CD4-positive, alpha-beta T cell (primary cell): ENCODE measurements at regions not wholly inside any gene's neighbourhood (a gene's known extent, or its start where the extent isn't known, plus 50 kb on each side); places are given as distances from the start of the nearest gene placed in this dataset.

Source experiments
- ATAC-seq: fragments of 200-7000 bp; cut with Tn5 transposase; one replicate; pipeline ENCODE4 v1.10.0; 2022; ENCODE audit warnings: mild to moderate bottlenecking; ENCODE audit not compliant: poor library complexity
- CTCF ChIA-PET: fragments of 350-600 bp; sonication (Branson Sonifier 250); formaldehyde crosslinking; loops from one replicate; lab custom pipeline; 2021; ENCODE audit warnings: antibody characterized with exemption, inconsistent platforms; lab: Charles Lee
- POLR2A ChIA-PET: fragments of 350-600 bp; sonication (Branson Sonifier 250); formaldehyde crosslinking; loops from one replicate; lab custom pipeline; 2021; ENCODE audit warnings: antibody characterized with exemption, inconsistent platforms; lab: Charles Lee
- DNase-seq, 14 experiments: peaks; one replicate each; pipeline ENCODE4 v3.0.0-alpha.2; 2013 to 2020; ENCODE audit warnings: mixed read lengths in 2 of 14
- H3K27ac ChIP-seq, 2 donors: one replicate each; pipeline versions ENCODE4 v1.5.1 to v1.7.0; 2013; ENCODE audit warnings: low read length in 2 of 2, low read depth in 1 of 2, mild to moderate bottlenecking in 1 of 2
- H3K27me3 ChIP-seq, 2 experiments: 1 replicate in 1 of 2; 2 replicates in 1 of 2; pipeline versions ENCODE4 v1.6.1 to v1.7.0; 2013; ENCODE audit warnings: low read length in 2 of 2, control low read depth in 1 of 2, mild to moderate bottlenecking in 1 of 2, moderate library complexity in 1 of 2; ENCODE audit not compliant: insufficient read depth in 2 of 2, control insufficient read depth in 1 of 2
- H3K36me3 ChIP-seq: one replicate; pipeline ENCODE4 v1.6.1; 2013; ENCODE audit warnings: low read length, control low read depth; ENCODE audit not compliant: insufficient read depth
- H3K4me1 ChIP-seq: one replicate; pipeline ENCODE4 v1.6.1; 2013; ENCODE audit warnings: low read length, control low read depth; ENCODE audit not compliant: insufficient read depth
- H3K4me3 ChIP-seq: one replicate; pipeline ENCODE4 v1.5.1; 2013; ENCODE audit warnings: mild to moderate bottlenecking, low read length, moderate library complexity
- H3K9me3 ChIP-seq, 2 experiments: 1 replicate in 1 of 2; 2 replicates in 1 of 2; pipeline versions ENCODE4 v1.6.1 to v1.7.0; 2013; ENCODE audit warnings: low read length in 2 of 2, mild to moderate bottlenecking in 2 of 2, control low read depth in 1 of 2, moderate library complexity in 1 of 2; ENCODE audit not compliant: control insufficient read depth in 1 of 2, insufficient read depth in 1 of 2
- H3K27ac Mint-ChIP-seq: one replicate; pipeline ENCODE4 v1.8.0; 2020; ENCODE audit warnings: mixed read lengths
- H3K27me3 Mint-ChIP-seq: one replicate; pipeline ENCODE4 v1.8.0; 2021; ENCODE audit warnings: mixed read lengths
- H3K36me3 Mint-ChIP-seq: one replicate; pipeline ENCODE4 v1.8.0; 2021; ENCODE audit warnings: low read depth, mixed read lengths
- H3K4me1 Mint-ChIP-seq: one replicate; pipeline ENCODE4 v1.8.0; 2021; ENCODE audit warnings: low read depth, mixed read lengths
- H3K4me3 Mint-ChIP-seq: one replicate; pipeline ENCODE4 v1.8.0; 2020; ENCODE audit warnings: mild to moderate bottlenecking, mixed read lengths
- H3K9me3 Mint-ChIP-seq: one replicate; pipeline ENCODE4 v1.8.0; 2020; ENCODE audit warnings: mixed read lengths
- CTCF ChIP-seq: fragments of 200-600 bp; IDR thresholded peaks from one replicate; pipeline ENCODE4 v1.8.0; 2022; ENCODE audit warnings: antibody characterized with exemption, mild to moderate bottlenecking
- intact Hi-C, 2 experiments: fragments of 100-400 bp; cut with DNase I in 1 of 2; cut with micrococcal nuclease in 1 of 2; formaldehyde crosslinking; loops; one replicate each; pipeline versions ENCODE4 v1.15.1 to v1.9.0; 2023 to 2025; cut with DNase I, micrococcal nuclease

GRCh38 chr1:177891809-177892208 is 78.0 kb downstream of the SEC16B start:
- Mint-ChIP-seq H3K9me3 (peaks cover 7% of the 10 kb centered on the region), H3K36me3 (no peaks in the 10 kb centered on the region), H3K27ac (no peak overlapping the region), H3K4me1 (no peaks in the 10 kb centered on the region), H3K27me3 (no peaks in the 10 kb centered on the region), H3K4me3 (no peak overlapping the region)
- intact Hi-C loops: loop anchor here in 1 of 2 experiments (5.0 kb wide), 1 partner anchor 945 kb away; no protein-coding TSS in a partner anchor
- Histone ChIP-seq H3K36me3 (no peaks in the 10 kb centered on the region), H3K27me3 (no peaks in the 10 kb centered on the region), H3K9me3 (peaks cover 9 to 19% of the 10 kb centered on the region in 2 experiments), H3K4me3 (no peak overlapping the region), H3K27ac (no peak overlapping the region), H3K4me1 (no peaks in the 10 kb centered on the region)
- DNase-seq (no peak), ATAC-seq (no peak)
- POLR2A ChIA-PET: no interaction called here
- TF ChIP-seq CTCF: no peak
- CTCF ChIA-PET: no interaction called here

GRCh38 chr1:177890479-177890878 is 79.4 kb downstream of the SEC16B start:
- no peak for ATAC-seq
- DNase-seq: no peak
- no peaks in the 10 kb centered on the region for H3K27me3 Mint-ChIP-seq
- TF ChIP-seq CTCF: no peak
- Histone ChIP-seq H3K4me1 (no peaks in the 10 kb centered on the region), H3K27ac (no peak overlapping the region), H3K4me3 (no peak overlapping the region), H3K36me3 (no peaks in the 10 kb centered on the region), H3K9me3 (peaks cover 9 to 19% of the 10 kb centered on the region in 2 experiments), H3K27me3 (no peaks in the 10 kb centered on the region)
- H3K36me3 Mint-ChIP-seq: no peaks in the 10 kb centered on the region
- H3K4me1 Mint-ChIP-seq: no peaks in the 10 kb centered on the region
- ChIA-PET CTCF (no interaction called here), POLR2A (no interaction called here)
- H3K4me3 Mint-ChIP-seq: no peak overlapping the region
- intact Hi-C loops: loop anchor here in 1 of 2 experiments (5.0 kb wide), 1 partner anchor 943 kb away; no protein-coding TSS in a partner anchor
- H3K27ac Mint-ChIP-seq: no peak overlapping the region
- peaks cover 7% of the 10 kb centered on the region for H3K9me3 Mint-ChIP-seq

- no peaks in the 10 kb centered on the region for H3K27me3 ChIP-seq
- H3K4me3 ChIP-seq: no peak overlapping the region
- Mint-ChIP-seq H3K4me1 (no peaks in the 10 kb centered on the region), H3K4me3 (no peak overlapping the region), H3K27ac (no peak overlapping the region), H3K9me3 (peaks cover 8% of the 10 kb centered on the region), H3K36me3 (no peaks in the 10 kb centered on the region), H3K27me3 (no peaks in the 10 kb centered on the region)
- no peak overlapping the region for H3K27ac ChIP-seq
- H3K36me3 ChIP-seq: no peaks in the 10 kb centered on the region
- CTCF ChIA-PET: no interaction called here
- TF ChIP-seq CTCF: no peak
- H3K9me3 ChIP-seq: peaks cover 0 to 3% of the 10 kb centered on the region in 2 experiments
- POLR2A ChIA-PET: no interaction called here
- H3K4me1 ChIP-seq: no peaks in the 10 kb centered on the region
- DNase-seq (no peak), ATAC-seq (no peak)
- intact Hi-C loops: no loop called here
Observed at GRCh38 chr1:177884479-177885021, 85.3 kb downstream of the SEC16B start.
